HL-60 (cell line): ENCODE measurements at regions not wholly inside any gene's neighbourhood (a gene's known extent, or its start where the extent isn't known, plus 50 kb on each side); places are given as distances from the start of the nearest gene placed in this dataset.

Source experiments
- DNase-seq, 2 experiments: peaks; one replicate each; pipeline ENCODE4 v3.0.0-alpha.2; 2010 to 2020; ENCODE audit warnings: low read depth in 1 of 2, low spot score in 1 of 2
- H3K27ac ChIP-seq: fragments of 250-450 bp; sonication (Bioruptor Pico); replicated peaks from 2 replicates; pipeline ENCODE4 v1.5.1; 2020; ENCODE audit warnings: mild to moderate bottlenecking, moderate library complexity
- H3K27me3 ChIP-seq: fragments of 250-450 bp; sonication (Bioruptor Pico); 2 replicates; pipeline ENCODE4 v1.5.1; 2021; ENCODE audit warnings: mild to moderate bottlenecking, moderate library complexity; ENCODE audit not compliant: insufficient read depth, poor library complexity, severe bottlenecking
- H3K4me3 ChIP-seq: replicated peaks from 2 replicates; pipeline ENCODE4 v1.5.1; 2011; ENCODE audit warnings: mild to moderate bottlenecking, control low read depth, low read length; ENCODE audit not compliant: insufficient read depth
- GABPA ChIP-seq: IDR thresholded peaks from 2 replicates; pipeline ENCODE4 v1.6.1; 2012; ENCODE audit warnings: low read depth
- POLR2AphosphoS5 ChIP-seq: IDR thresholded peaks from 2 replicates; pipeline ENCODE4 v1.6.1; 2012; ENCODE audit warnings: low read depth
- SPI1 ChIP-seq: IDR thresholded peaks from 2 replicates; pipeline ENCODE4 v1.6.1; 2012; ENCODE audit warnings: low read depth, mild to moderate bottlenecking, borderline replicate concordance
- TF ChIP-seq, protein P1 (sequence below): IDR thresholded peaks from 2 replicates; pipeline ENCODE4 v1.6.1; 2012; ENCODE audit warnings: low read depth; ENCODE audit not compliant: insufficient replicate concordance
- TF ChIP-seq, protein P2 (sequence below): IDR thresholded peaks from one replicate; pipeline ENCODE4 v1.5.1; 2011; ENCODE audit warnings: low read length, control low read depth, inconsistent platforms; ENCODE audit not compliant: insufficient read depth

DNA sequence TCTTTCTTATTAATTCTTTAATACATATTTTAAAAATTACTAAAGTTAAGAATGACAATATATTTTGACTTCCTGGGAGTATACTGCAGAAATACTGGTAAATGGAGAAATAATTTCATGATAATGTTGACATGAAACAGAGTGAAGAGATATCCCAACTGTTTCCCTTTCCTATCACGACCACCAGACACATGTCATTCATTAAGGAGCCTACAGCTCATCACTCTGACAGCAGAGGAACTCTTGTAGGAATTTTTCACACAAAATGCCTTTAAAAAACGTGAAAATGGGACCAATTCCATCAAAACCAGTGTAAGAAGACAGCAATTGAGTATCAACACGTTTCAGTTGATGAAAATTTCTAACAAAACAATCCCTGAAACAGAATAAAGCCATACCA is 172.9 kb upstream of the CPHXL start:
- Histone ChIP-seq H3K27me3 (peaks cover 2% of the 10 kb centered on the region), H3K27ac (no peak overlapping the region), H3K4me3 (no peak overlapping the region)
- TF ChIP-seq SPI1, result no peak
- TF ChIP-seq, protein P1, sequence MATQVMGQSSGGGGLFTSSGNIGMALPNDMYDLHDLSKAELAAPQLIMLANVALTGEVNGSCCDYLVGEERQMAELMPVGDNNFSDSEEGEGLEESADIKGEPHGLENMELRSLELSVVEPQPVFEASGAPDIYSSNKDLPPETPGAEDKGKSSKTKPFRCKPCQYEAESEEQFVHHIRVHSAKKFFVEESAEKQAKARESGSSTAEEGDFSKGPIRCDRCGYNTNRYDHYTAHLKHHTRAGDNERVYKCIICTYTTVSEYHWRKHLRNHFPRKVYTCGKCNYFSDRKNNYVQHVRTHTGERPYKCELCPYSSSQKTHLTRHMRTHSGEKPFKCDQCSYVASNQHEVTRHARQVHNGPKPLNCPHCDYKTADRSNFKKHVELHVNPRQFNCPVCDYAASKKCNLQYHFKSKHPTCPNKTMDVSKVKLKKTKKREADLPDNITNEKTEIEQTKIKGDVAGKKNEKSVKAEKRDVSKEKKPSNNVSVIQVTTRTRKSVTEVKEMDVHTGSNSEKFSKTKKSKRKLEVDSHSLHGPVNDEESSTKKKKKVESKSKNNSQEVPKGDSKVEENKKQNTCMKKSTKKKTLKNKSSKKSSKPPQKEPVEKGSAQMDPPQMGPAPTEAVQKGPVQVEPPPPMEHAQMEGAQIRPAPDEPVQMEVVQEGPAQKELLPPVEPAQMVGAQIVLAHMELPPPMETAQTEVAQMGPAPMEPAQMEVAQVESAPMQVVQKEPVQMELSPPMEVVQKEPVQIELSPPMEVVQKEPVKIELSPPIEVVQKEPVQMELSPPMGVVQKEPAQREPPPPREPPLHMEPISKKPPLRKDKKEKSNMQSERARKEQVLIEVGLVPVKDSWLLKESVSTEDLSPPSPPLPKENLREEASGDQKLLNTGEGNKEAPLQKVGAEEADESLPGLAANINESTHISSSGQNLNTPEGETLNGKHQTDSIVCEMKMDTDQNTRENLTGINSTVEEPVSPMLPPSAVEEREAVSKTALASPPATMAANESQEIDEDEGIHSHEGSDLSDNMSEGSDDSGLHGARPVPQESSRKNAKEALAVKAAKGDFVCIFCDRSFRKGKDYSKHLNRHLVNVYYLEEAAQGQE, result no peak
- TF ChIP-seq GABPA, result no peak
- TF ChIP-seq POLR2AphosphoS5, result no peak
- TF ChIP-seq, protein P2, sequence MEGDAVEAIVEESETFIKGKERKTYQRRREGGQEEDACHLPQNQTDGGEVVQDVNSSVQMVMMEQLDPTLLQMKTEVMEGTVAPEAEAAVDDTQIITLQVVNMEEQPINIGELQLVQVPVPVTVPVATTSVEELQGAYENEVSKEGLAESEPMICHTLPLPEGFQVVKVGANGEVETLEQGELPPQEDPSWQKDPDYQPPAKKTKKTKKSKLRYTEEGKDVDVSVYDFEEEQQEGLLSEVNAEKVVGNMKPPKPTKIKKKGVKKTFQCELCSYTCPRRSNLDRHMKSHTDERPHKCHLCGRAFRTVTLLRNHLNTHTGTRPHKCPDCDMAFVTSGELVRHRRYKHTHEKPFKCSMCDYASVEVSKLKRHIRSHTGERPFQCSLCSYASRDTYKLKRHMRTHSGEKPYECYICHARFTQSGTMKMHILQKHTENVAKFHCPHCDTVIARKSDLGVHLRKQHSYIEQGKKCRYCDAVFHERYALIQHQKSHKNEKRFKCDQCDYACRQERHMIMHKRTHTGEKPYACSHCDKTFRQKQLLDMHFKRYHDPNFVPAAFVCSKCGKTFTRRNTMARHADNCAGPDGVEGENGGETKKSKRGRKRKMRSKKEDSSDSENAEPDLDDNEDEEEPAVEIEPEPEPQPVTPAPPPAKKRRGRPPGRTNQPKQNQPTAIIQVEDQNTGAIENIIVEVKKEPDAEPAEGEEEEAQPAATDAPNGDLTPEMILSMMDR, result no peak
- no peak for DNase-seq

DNA sequence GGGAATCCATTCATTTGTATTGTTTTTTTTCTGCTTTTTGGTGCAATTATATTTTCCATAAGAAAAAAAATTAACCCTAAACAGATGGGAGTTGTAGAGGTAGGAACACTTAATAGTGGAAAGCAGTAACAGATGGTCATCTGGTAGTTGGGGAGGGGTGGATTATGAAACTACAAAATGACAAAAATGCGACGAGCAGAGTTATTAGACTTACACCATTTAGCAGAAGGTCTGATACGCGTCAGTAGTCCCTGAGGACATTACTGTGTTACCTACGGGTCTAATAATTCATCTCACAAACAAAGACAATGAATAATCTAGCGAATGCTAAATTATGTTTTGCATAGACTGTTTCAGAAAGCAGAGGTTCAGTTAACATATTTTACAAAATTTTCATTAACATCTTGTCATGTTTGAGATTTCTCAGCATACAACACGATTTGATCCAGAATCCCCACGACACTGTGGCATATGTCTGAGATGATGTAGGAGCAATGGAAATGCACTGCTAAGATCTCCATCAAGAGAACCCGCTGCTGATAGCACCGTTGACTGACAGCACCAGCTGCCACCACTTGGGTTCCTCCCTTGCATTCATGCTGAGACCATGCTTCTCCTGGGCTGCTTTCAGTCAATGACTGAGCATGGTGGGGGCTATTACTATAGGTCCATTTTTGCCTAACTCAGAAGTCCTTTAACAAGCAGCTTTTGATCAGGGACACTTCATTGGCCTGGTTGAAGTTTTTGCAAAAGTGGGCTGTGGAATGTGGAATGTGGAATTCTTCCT is 182.2 kb upstream of the CPHXL start:
- H3K4me3 ChIP-seq, result no peak overlapping the region
- peaks cover 5% of the 10 kb centered on the region for H3K27me3 ChIP-seq
- H3K27ac ChIP-seq, result no peak overlapping the region
- no peak for DNase-seq
- TF ChIP-seq, protein P2, result no peak
- no peak for TF ChIP-seq SPI1
- no peak for TF ChIP-seq POLR2AphosphoS5
- TF ChIP-seq, protein P1, result no peak
- no peak for TF ChIP-seq GABPA

DNA sequence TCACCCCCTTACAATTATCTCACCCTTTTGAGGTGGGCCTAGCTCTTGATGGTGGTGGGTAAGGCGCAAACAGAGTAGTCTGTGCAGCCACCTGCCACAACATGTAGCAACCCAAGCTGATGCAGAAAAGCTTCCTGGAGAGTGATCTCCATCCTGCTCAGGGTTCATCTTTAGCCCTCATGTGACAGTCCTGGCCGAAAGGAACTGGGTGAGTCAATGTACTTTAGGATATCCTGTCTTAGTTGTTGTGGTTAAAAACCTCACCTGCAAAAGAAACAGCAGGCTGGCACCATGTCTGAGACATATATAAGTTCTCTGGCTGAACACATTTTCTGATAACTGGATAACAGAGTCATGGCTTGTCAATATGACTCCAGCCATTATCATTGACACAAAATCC is 183.5 kb upstream of the CPHXL start:
- Histone ChIP-seq H3K27ac (no peak overlapping the region), H3K27me3 (peaks cover 2% of the 10 kb centered on the region), H3K4me3 (no peak overlapping the region)
- TF ChIP-seq GABPA, result no peak
- TF ChIP-seq, protein P1, result no peak
- no peak for TF ChIP-seq SPI1
- TF ChIP-seq, protein P2, result no peak
- TF ChIP-seq POLR2AphosphoS5, result no peak
- no peak for DNase-seq
